Large intestine (tissue), 3 donors: ENCODE measurements at regions not wholly inside any gene's neighbourhood (a gene's known extent, or its start where the extent isn't known, plus 50 kb on each side); places are given as distances from the start of the nearest gene placed in this dataset.

Experiments
- DNase-seq, 2 donors: peaks; one replicate each; pipeline versions ENCODE4 v3.0.0 to v3.0.0-alpha.2; 2013
- H3K27ac ChIP-seq: one replicate; pipeline ENCODE4 v1.5.1; 2013; ENCODE audit warnings: low read length
- H3K27me3 ChIP-seq: 2 replicates; pipeline ENCODE4 v1.6.1; 2013; ENCODE audit warnings: low read length; ENCODE audit not compliant: control insufficient read depth, insufficient read depth
- H3K36me3 ChIP-seq: 2 replicates; pipeline ENCODE4 v1.6.1; 2013; ENCODE audit warnings: low read length; ENCODE audit not compliant: control insufficient read depth, insufficient read depth
- H3K4me1 ChIP-seq: one replicate; pipeline ENCODE4 v1.6.1; 2013; ENCODE audit warnings: low read length; ENCODE audit not compliant: control insufficient read depth, insufficient read depth
- H3K4me3 ChIP-seq: one replicate; pipeline ENCODE4 v1.5.1; 2013; ENCODE audit warnings: low read length
- H3K9me3 ChIP-seq: one replicate; pipeline ENCODE4 v1.6.1; 2013; ENCODE audit warnings: mild to moderate bottlenecking, low read depth, low read length, moderate library complexity; ENCODE audit not compliant: control insufficient read depth
- WGBS: methylation state at CpG from one replicate; pipeline ENCODE4 v1.1.5; 2013; ENCODE audit warnings: low lambda C conversion rate; ENCODE audit not compliant: insufficient coverage; 5-methylcytosine and 5-hydroxymethylcytosine counted together

- Histone ChIP-seq H3K36me3 (no peaks in the 10 kb centered on the region), H3K4me1 (no peaks in the 10 kb centered on the region), H3K27ac (peak overlapping the region; percentile 18), H3K4me3 (no peak overlapping the region), H3K9me3 (no peaks in the 10 kb centered on the region), H3K27me3 (no peaks in the 10 kb centered on the region)
- peak; percentile 53 to 64 for DNase-seq
- no CpG with 5 or more reads among the region's 1 CpG for WGBS
Measured at GRCh38 chr7:84506151-84506550, 311.6 kb upstream of the SEMA3A start.

- H3K4me1 ChIP-seq: no peaks in the 10 kb centered on the region
- DNase-seq: no peak
- WGBS: no CpG with 5 or more reads among the region's 1 CpG
- H3K4me3 ChIP-seq: no peak overlapping the region
- no peaks in the 10 kb centered on the region for H3K36me3 ChIP-seq
- H3K27me3 ChIP-seq: no peaks in the 10 kb centered on the region
- no peaks in the 10 kb centered on the region for H3K9me3 ChIP-seq
- no peak overlapping the region for H3K27ac ChIP-seq
Measured at GRCh38 chr7:84502239-84502638, 307.6 kb upstream of the SEMA3A start.

DNA sequence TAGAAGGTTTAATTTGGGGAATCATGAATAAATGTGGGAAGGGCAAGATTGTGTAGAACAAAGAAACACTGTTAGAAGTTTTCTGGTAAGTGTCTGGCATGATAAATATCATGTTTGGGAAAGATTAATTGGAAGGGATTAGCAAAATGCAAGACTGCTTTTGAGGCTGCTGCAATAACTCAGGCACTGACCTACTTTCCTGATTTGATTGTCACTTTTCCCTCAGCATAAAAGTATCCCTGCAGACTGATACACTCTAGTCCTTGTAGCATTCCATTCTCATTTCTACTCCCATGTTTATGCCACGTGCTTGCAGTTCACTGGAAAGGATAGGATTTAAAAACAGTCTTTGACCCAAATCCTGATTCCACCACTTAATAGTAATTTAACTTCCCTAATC, 303.3 kb upstream of the SEMA3A start:
- no peak for DNase-seq
- H3K4me3 ChIP-seq: no peak overlapping the region
- no peaks in the 10 kb centered on the region for H3K4me1 ChIP-seq
- no peaks in the 10 kb centered on the region for H3K9me3 ChIP-seq
- H3K27ac ChIP-seq: no peak overlapping the region
- no peaks in the 10 kb centered on the region for H3K27me3 ChIP-seq
- 80% methylated on average over 1 of the region's 1 CpG for WGBS
- H3K36me3 ChIP-seq: no peaks in the 10 kb centered on the region

GRCh38 chr7:84495128-84495527, 300.5 kb upstream of the SEMA3A start:
- Histone ChIP-seq H3K4me1 (no peaks in the 10 kb centered on the region), H3K27me3 (no peaks in the 10 kb centered on the region), H3K27ac (no peak overlapping the region), H3K4me3 (no peak overlapping the region), H3K9me3 (no peaks in the 10 kb centered on the region), H3K36me3 (no peaks in the 10 kb centered on the region)
- no peak for DNase-seq

GRCh38 chr7:84492098-84493034, 297.8 kb upstream of the SEMA3A start:
- 100% methylated on average over 4 of the region's 13 CpGs for WGBS
- Histone ChIP-seq H3K4me1 (no peaks in the 10 kb centered on the region), H3K36me3 (no peaks in the 10 kb centered on the region), H3K27ac (no peak overlapping the region), H3K9me3 (no peaks in the 10 kb centered on the region), H3K4me3 (no peak overlapping the region), H3K27me3 (no peaks in the 10 kb centered on the region)
- DNase-seq: no peak

- Histone ChIP-seq H3K27ac (no peak overlapping the region), H3K27me3 (no peaks in the 10 kb centered on the region), H3K9me3 (no peaks in the 10 kb centered on the region), H3K4me3 (no peak overlapping the region), H3K4me1 (no peaks in the 10 kb centered on the region), H3K36me3 (no peaks in the 10 kb centered on the region)
- 80% methylated on average over 1 of the region's 6 CpGs for WGBS
- DNase-seq: no peak
Measured at GRCh38 chr7:84490661-84491060, 296.1 kb upstream of the SEMA3A start.

GRCh38 chr7:84484502-84485079, 290.0 kb upstream of the SEMA3A start:
- H3K9me3 ChIP-seq: no peaks in the 10 kb centered on the region
- no peaks in the 10 kb centered on the region for H3K36me3 ChIP-seq
- no peak overlapping the region for H3K4me3 ChIP-seq
- H3K27me3 ChIP-seq: no peaks in the 10 kb centered on the region
- 100% methylated on average over 1 of the region's 3 CpGs for WGBS
- H3K27ac ChIP-seq: no peak overlapping the region
- H3K4me1 ChIP-seq: no peaks in the 10 kb centered on the region
- DNase-seq: no peak

DNA sequence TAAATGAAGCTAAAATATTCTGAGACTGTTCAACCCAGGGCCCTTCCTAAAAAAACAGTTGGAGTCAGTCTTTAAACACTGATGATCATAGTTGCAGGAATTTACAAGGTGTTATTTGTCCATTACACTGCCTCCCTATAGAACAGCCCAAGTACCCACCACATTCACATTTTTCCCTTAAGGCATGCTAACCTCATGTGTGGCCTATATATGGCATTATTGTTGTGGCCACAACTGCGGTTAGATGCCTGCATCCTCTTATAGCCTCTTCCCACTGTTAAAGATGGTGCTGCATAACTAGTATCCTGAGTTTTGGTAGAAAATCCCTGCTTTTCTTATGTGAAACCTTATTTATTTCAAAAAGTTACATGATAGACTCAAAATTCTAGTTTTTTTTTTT, 287.9 kb upstream of the SEMA3A start:
- no CpG with 5 or more reads among the region's 1 CpG for WGBS
- no peak overlapping the region for H3K4me3 ChIP-seq
- no peaks in the 10 kb centered on the region for H3K36me3 ChIP-seq

DNA sequence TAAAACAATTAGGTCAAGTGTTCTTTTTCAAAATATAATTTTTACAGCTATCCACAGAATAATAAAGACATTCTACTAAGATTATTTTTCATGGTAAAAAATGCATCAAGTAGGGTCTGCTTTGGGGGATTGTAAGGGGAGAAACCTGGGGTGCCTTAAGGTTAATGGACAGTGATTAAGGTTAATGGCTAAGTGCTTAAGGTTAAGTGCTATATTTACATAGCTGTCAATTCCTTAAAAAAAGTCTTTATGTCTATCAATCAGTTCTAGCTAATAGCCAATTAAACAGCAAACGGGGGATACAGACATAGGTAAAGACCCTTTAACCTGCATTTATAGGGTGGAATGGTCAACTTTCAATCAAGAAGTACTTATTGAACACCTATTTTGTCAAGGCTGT, 284.5 kb upstream of the SEMA3A start:
- Histone ChIP-seq H3K27ac (no peak overlapping the region), H3K9me3 (no peaks in the 10 kb centered on the region), H3K4me1 (no peaks in the 10 kb centered on the region), H3K4me3 (no peak overlapping the region), H3K27me3 (no peaks in the 10 kb centered on the region), H3K36me3 (no peaks in the 10 kb centered on the region)
- no CpG with 5 or more reads among the region's 1 CpG for WGBS
- no peak for DNase-seq

More for the DNA sequence above, 287.9 kb upstream of the SEMA3A start:
- H3K27me3 ChIP-seq: no peaks in the 10 kb centered on the region
- no peak for DNase-seq
- H3K4me1 ChIP-seq: no peaks in the 10 kb centered on the region
- H3K9me3 ChIP-seq: no peaks in the 10 kb centered on the region
- H3K27ac ChIP-seq: no peak overlapping the region

- DNase-seq: no peak
- Histone ChIP-seq H3K27ac (no peak overlapping the region), H3K27me3 (no peaks in the 10 kb centered on the region), H3K36me3 (no peaks in the 10 kb centered on the region), H3K4me3 (no peak overlapping the region), H3K9me3 (no peaks in the 10 kb centered on the region), H3K4me1 (no peaks in the 10 kb centered on the region)
- no CpG with 5 or more reads among the region's 4 CpGs for WGBS
Measured at GRCh38 chr7:84477786-84478478, 283.3 kb upstream of the SEMA3A start.
